LNCAP (cell line): ENCODE measurements at regions not wholly inside any gene's neighbourhood (a gene's known extent, or its start where the extent isn't known, plus 50 kb on each side); places are given as distances from the start of the nearest gene placed in this dataset.

Experiments used
- CTCF ChIP-seq: fragments of 450-650 bp; IDR thresholded peaks from 2 replicates; pipeline ENCODE4 v1.5.1; 2017; ENCODE audit warnings: mild to moderate bottlenecking

GRCh38 chr6:168794491-168794890, 353.5 kb downstream of the SMOC2 start:
- TF ChIP-seq CTCF: no peak

- TF ChIP-seq CTCF: no peak
These were observed 352.7 kb downstream of the SMOC2 start for GRCh38 chr6:168793649-168794048.

- no peak for TF ChIP-seq CTCF
These were observed 350.9 kb downstream of the SMOC2 start for GRCh38 chr6:168791917-168792316.

- TF ChIP-seq CTCF: no peak
These were observed 348.7 kb downstream of the SMOC2 start for GRCh38 chr6:168789699-168790098.

- TF ChIP-seq CTCF: no peak
These were observed 344.9 kb downstream of the SMOC2 start for GRCh38 chr6:168785720-168786511.

GRCh38 chr6:168784426-168784825, 343.4 kb downstream of the SMOC2 start:
- TF ChIP-seq CTCF: no peak

- no peak for TF ChIP-seq CTCF
These were observed 342.7 kb downstream of the SMOC2 start for GRCh38 chr6:168783720-168784119.
